ENCODE measurements at regions not wholly inside any gene's neighbourhood (a gene's known extent, or its start where the extent isn't known, plus 50 kb on each side); places are given as distances from the start of the nearest gene placed in this dataset.

GRCh38 chr13:75996582-75996981 is 360.5 kb downstream of the LMO7 start:
- no peak for TF ChIP-seq CTCF (IDR thresholded peaks at IDR 0.05; ENCODE audit: insufficient read depth, low read length, poor library complexity, severe bottlenecking)
- no peak for DNase-seq (ENCODE audit: low read depth)
- no peaks in the 10 kb centered on the region for H3K27me3 ChIP-seq (ENCODE audit: control insufficient read depth, insufficient read depth, low read length)
- H3K36me3 ChIP-seq (ENCODE audit: control insufficient read depth, insufficient read depth, low read length): no peaks in the 10 kb centered on the region
- no peak overlapping the region for H3K4me3 ChIP-seq (ENCODE audit: low read depth, low read length)

DNA sequence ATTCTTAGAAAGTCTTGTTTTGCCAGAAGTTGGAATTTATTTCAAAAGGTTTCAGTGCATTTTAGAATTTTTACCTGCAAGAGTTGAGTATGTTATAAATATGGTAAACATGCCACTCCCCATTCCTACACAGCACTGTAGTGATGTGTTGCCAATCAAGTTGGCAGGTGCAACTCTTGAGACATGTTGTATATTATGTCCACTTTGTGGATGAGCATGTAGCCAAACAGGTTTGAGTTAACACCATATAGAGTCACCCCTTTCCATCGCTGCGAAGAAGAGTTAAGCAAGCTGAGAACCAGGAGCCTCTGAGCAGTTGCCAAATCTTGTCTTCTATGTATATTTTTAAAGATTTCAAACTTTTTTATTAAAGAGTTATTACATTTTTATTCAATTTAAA is 359.8 kb downstream of the LMO7 start:
- H3K27me3 ChIP-seq (ENCODE audit: control insufficient read depth, insufficient read depth, low read length): no peaks in the 10 kb centered on the region
- DNase-seq (ENCODE audit: low read depth): no peak
- no peak for TF ChIP-seq CTCF (IDR thresholded peaks at IDR 0.05; ENCODE audit: insufficient read depth, low read length, poor library complexity, severe bottlenecking)

GRCh38 chr13:75993823-75994222 is 357.7 kb downstream of the LMO7 start:
- H3K27me3 ChIP-seq (ENCODE audit: control insufficient read depth, insufficient read depth, low read length): no peaks in the 10 kb centered on the region
- no peak for DNase-seq (ENCODE audit: low read depth)
- H3K4me3 ChIP-seq (ENCODE audit: low read depth, low read length): no peak overlapping the region
- no peak for TF ChIP-seq CTCF (IDR thresholded peaks at IDR 0.05; ENCODE audit: insufficient read depth, low read length, poor library complexity, severe bottlenecking)
- no peaks in the 10 kb centered on the region for H3K36me3 ChIP-seq (ENCODE audit: control insufficient read depth, insufficient read depth, low read length)

More for the DNA sequence above, 359.8 kb downstream of the LMO7 start:
- H3K36me3 ChIP-seq (ENCODE audit: control insufficient read depth, insufficient read depth, low read length): no peaks in the 10 kb centered on the region
- no peak overlapping the region for H3K4me3 ChIP-seq (ENCODE audit: low read depth, low read length)

DNA sequence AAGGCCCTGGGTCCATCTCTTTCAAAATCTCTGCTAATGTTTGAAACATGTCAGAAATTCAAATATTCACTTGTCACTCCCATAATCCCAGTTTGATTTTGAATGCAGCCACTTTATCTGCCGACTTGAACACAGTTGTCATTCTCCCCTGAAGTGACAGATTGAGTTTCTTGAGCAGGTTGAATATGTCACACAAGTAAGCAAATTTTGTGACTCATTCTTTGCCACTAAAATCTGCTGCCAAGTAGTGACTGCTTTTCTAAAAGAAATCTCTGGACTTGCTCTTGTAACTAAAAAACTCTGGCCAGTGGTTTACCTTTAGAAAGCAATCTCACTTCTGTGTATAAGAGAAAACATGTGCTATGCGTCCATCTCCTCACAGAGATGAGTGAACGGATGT is 357.1 kb downstream of the LMO7 start:
- no peaks in the 10 kb centered on the region for H3K27me3 ChIP-seq (ENCODE audit: control insufficient read depth, insufficient read depth, low read length)
- no peak for TF ChIP-seq CTCF (IDR thresholded peaks at IDR 0.05; ENCODE audit: insufficient read depth, low read length, poor library complexity, severe bottlenecking)
- no peak for DNase-seq (ENCODE audit: low read depth)
- no peaks in the 10 kb centered on the region for H3K36me3 ChIP-seq (ENCODE audit: control insufficient read depth, insufficient read depth, low read length)
- no peak overlapping the region for H3K4me3 ChIP-seq (ENCODE audit: low read depth, low read length)

GRCh38 chr13:75986818-75987217 is 350.7 kb downstream of the LMO7 start:
- DNase-seq (ENCODE audit: low read depth): no peak
- no peaks in the 10 kb centered on the region for H3K27me3 ChIP-seq (ENCODE audit: control insufficient read depth, insufficient read depth, low read length)
- no peak for TF ChIP-seq CTCF (IDR thresholded peaks at IDR 0.05; ENCODE audit: insufficient read depth, low read length, poor library complexity, severe bottlenecking)
- H3K36me3 ChIP-seq (ENCODE audit: control insufficient read depth, insufficient read depth, low read length): no peaks in the 10 kb centered on the region
- no peak overlapping the region for H3K4me3 ChIP-seq (ENCODE audit: low read depth, low read length)

DNA sequence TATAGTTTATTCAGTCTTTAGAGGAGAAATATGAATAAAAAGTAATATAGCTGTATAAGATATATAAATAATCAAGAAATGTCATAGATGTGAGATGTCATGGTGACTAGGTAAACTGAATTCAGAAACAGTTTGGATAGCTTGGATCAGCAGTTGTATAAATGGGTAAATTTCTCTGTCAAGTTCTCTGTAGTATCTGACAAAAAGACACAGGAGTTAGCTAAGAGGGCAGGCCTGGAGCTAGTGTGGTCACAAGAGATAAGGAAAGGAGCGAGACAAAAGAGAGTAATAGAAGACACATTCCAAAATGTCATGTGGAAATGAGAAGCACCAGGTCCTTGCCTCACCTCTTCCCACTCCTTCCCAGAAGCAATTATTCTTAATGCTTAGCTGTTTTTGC is 349.0 kb downstream of the LMO7 start:
- no peak for TF ChIP-seq CTCF (IDR thresholded peaks at IDR 0.05; ENCODE audit: insufficient read depth, low read length, poor library complexity, severe bottlenecking)
- no peaks in the 10 kb centered on the region for H3K36me3 ChIP-seq (ENCODE audit: control insufficient read depth, insufficient read depth, low read length)
- no peak overlapping the region for H3K4me3 ChIP-seq (ENCODE audit: low read depth, low read length)
- DNase-seq (ENCODE audit: low read depth): no peak
- H3K27me3 ChIP-seq (ENCODE audit: control insufficient read depth, insufficient read depth, low read length): no peaks in the 10 kb centered on the region

All from kidney epithelial cell (primary cell).